ENCODE measurements at regions not wholly inside any gene's neighbourhood (a gene's known extent, or its start where the extent isn't known, plus 50 kb on each side); places are given as distances from the start of the nearest gene placed in this dataset.
A peak's percentile ranks its signal among the peaks of the same experiment; 100 is the strongest.
"Not testable (repeated sequence)": the region's sequence is repeated elsewhere in the genome, so short reads cannot be mapped to it uniquely, and the experiment has no call there.

DNA sequence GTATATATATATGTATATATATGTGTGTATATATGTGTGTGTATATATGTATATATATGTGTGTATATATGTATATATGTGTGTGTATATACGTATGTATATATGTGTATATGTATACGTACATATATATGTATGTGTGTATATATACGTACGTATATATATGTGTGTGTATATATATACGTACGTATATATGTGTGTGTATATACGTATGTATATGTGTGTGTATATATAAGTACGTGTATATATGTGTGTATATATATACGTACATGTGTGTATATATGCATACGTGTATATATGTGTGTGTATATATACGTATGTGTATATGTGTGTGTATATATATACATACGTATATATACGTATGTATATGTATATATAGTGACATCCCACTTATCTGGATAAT lies 154.4 kb downstream of the CDRT15L2 start:
- DNase-seq (no peak), ATAC-seq (no peak)

DNA sequence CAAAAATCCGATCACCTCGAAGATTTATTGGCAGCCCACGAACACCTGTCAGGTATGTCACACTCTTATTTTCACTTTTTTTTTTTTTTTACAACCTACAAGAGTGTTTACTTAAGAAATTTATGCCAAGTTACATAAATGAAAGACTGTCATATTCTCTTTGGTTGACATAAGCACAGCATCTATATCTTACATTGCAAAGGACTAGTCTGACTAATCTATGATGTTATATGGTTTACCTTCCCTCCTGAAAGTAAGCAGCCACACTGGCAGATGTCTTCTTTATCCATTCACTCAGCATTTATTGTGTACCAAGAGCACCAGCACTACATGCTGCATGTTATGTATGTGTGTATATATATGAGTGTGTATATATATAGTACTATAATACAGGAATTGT lies 156.3 kb downstream of the CDRT15L2 start:
- no peak for DNase-seq
- ATAC-seq: no peak

- DNase-seq, ATAC-seq: not testable (repeated sequence)
These were observed 158.1 kb downstream of the CDRT15L2 start for GRCh38 chr17:20737636-20738035.

DNA sequence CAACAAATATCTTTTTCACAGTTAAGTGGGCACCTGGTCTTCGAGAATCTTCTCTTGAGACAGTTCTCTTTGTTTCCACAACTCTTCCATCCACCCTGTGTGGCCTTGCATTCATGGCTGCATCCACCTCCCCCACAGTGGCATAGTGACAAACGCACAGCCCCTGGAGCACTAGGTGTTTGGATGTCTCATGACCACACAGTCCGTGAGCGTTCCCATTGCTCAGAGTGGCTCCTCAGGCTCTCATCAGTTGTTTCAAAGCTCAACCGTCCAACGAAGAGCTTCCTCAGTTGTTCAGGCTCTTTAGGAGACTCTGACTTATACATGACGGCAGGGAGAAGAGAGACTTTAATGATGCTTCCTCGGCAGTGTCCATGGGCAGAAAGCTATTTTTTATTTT lies 191.6 kb downstream of the CDRT15L2 start:
- DNase-seq (no peak), ATAC-seq (no peak)

GRCh38 chr17:20774472-20775135 lies 195.1 kb downstream of the CDRT15L2 start:
- ATAC-seq (no peak), DNase-seq (no peak)

GRCh38 chr17:20775331-20775730 lies 195.8 kb downstream of the CDRT15L2 start:
- no peak for ATAC-seq
- DNase-seq: no peak

DNA sequence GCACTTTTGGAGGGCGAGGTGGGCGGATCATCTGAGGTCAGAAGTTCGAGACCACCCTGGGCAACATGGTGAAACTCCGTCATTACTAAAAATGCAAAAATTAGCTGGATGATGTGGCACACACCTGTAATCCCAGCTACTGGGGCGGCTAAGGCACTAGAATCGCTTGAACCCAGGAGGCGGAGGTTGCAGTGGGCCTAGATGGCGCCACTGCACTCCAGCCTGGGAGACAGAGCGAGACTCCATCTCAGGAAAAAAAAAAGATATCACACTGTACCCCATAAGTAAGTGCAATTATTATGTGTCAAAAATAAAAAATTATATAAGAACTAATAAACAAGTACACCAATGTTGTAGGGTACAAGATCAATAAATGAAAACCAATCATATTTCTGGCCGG lies 200.0 kb downstream of the CDRT15L2 start:
- DNase-seq (no peak), ATAC-seq (no peak)

- DNase-seq: no peak
- ATAC-seq: no peak
These were observed 201.7 kb downstream of the CDRT15L2 start for GRCh38 chr17:20781260-20781659.

- ATAC-seq, DNase-seq: not testable (repeated sequence)
These were observed 202.3 kb downstream of the CDRT15L2 start for GRCh38 chr17:20781869-20782268.

- no peak for DNase-seq
- ATAC-seq: no peak
These were observed 203.6 kb downstream of the CDRT15L2 start for GRCh38 chr17:20783091-20783490.

- ATAC-seq: no peak
- no peak for DNase-seq
These were observed 204.7 kb downstream of the CDRT15L2 start for GRCh38 chr17:20784100-20784665.

DNA sequence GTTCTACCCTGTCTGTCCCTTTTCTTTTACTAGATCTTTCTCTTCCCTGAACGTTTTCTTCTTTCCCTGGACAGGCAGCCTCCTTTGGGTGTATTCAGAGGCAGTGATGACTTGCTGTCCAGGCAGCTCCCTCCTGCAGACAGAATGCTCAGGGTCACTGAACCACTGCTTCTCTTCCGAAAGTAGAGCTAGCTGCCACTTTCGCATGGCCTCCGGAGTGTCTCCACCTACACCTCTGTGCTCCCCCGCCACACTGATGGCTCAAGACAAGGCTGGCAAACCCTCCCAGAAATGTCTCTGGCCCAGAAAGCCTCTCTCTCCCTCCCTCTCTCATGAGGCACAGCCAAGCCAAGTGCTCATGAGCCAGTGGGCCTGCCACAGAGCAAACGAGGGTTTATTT lies 207.8 kb downstream of the CDRT15L2 start:
- DNase-seq (no peak), ATAC-seq (no peak)

DNA sequence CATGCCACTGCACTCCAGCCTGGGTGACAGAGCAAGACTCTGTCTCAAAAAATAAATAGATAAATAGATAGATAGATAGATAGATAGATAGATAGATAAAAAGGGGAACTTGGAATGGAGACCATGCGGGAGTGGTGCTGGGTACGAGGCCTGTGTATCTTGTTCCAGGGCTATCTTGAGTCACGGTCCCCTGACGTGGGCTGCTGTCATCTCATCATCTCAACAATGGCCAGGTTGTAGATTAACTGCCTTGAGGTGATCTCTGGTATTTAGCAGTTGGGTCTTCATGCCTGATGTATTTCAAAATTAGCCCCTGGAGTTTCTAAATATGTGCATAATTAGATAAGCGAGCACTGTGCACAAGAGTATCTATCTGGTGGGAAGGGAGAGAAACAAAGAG lies 212.1 kb downstream of the CDRT15L2 start:
- no peak for DNase-seq
- ATAC-seq: no peak

GRCh38 chr17:20794532-20794931 lies 215.0 kb downstream of the CDRT15L2 start:
- ATAC-seq, DNase-seq: not testable (repeated sequence)

- no peak for DNase-seq
- peak; percentile 59 for ATAC-seq
These were observed 217.8 kb downstream of the CDRT15L2 start for GRCh38 chr17:20797292-20797691.

- ATAC-seq: no peak
- DNase-seq: no peak
These were observed 220.6 kb downstream of the CDRT15L2 start for GRCh38 chr17:20800146-20800545.

GRCh38 chr17:20805751-20806150 lies 226.2 kb downstream of the CDRT15L2 start:
- DNase-seq (no peak), ATAC-seq (no peak)

- not testable (repeated sequence) for ATAC-seq
These were observed 228.0 kb downstream of the CDRT15L2 start for GRCh38 chr17:20807566-20807965.

DNA sequence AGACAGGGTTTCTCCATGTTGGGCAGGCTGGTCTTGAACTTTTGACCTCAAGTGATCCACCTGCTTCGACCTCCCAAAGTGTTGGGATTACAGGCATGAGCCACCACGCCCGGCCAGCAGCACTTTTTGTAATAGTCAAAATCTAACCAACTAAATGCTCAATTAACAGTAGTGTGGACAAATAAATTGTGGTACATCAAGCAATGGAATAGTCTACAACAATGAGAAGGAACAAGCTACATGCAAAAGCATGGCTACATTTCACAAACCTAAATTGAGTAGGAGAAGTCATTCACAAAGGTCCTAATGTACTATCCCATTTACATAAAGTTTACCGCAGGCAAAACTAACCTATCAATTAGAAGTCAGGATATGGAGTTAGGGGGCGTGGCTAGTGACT lies 227.4 kb downstream of the USP22 start:
- not testable (repeated sequence) for ATAC-seq, DNase-seq

More at GRCh38 chr17:20807566-20807965, 228.0 kb downstream of the CDRT15L2 start:
- not testable (repeated sequence) for DNase-seq

DNA sequence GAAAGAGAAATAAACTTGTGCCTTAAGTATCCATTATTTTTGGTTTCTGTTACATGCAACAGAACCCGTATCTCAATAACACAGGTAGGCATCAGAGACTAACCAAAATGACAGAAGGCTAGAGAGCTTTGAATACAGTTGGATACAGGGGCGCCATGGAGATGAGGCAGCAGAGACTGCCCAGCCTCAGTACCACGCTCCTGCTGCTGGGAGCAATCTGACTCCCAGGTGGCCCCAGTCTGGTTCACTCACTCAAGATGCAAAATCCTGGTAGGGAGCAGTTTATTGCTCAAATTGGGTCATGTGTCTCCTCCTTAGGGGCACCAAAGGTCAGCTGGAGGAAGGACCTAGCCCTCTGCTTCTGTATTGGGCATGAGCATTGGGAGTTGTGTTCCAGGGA lies 218.9 kb downstream of the USP22 start:
- DNase-seq: no peak
- no peak for ATAC-seq

DNA sequence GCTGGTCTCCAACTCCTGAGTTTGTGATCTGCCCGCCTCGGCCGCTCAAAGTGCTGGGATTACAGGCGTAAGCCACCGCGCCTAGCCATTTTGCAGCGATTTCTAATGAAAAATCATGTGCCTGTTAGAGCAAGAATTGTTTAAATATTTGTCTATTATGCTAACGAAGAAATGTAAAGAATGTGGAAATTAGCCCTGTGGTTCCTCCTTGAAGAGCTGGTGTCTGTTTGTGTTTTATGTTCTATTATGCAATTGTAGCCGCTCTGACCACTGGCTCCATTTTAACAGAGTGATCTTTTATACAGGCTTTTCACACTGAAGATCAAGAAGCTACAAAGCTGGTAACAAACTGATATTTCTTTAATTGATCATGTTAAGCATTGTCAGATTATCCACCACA lies 217.3 kb downstream of the USP22 start:
- DNase-seq: no peak

GRCh38 chr17:20840453-20840852 lies 202.4 kb downstream of the USP22 start:
- not testable (repeated sequence) for DNase-seq, ATAC-seq

More for the DNA sequence above, 217.3 kb downstream of the USP22 start:
- ATAC-seq: no peak

DNA sequence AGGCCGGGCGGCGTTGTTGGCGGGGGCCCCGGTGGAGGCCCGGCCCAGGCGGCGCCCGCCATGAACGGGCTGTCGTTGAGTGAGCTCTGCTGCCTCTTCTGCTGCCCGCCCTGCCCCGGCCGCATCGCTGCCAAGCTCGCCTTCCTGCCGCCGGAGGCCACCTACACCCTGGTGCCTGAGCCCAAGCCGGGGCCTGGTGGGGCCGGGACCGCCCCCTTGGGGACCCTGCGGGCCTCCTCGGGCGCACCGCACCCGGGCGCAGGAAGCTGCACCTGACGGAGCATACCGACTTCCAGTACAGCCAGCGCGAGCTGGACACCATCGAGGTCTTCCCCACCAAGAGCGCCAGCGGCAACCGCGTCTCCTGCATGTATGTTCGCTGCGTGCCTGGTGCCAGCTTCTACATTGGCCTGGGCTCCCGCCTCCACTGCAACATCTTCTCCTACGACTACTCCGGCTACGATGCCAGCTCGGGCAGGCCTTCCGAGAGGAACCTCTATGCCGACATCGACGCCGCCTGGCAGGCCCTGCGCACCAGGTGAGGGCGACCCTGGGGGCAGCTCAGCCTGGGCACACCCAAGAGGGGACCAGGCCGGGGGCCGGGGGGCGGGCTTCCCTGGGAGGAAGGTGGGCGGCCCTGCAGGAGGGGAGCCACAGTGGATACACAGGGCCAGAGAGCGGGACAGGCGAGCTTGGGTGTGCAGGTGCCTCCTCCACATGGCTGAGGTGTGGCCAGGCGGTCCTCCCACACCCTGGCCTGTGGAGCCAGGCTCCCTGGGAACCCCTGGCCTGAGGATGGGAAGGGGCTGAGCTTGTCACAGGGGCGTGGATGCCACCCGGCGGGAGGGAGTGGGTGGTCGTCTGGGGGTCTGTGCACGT lies 201.6 kb downstream of the USP22 start:
- DNase-seq, ATAC-seq: not testable (repeated sequence)

All from stimulated activated naive CD8-positive, alpha-beta T cell treated with anti-CD3 and anti-CD28 coated beads, Interleukin-15, Interleukin-2, amounts not matched to agents 100 U/mL and 50 U/mL, for 24 hours (primary cell).